Stomach (tissue), 8 donors: ENCODE measurements at regions not wholly inside any gene's neighbourhood (a gene's known extent, or its start where the extent isn't known, plus 50 kb on each side); places are given as distances from the start of the nearest gene placed in this dataset.

Source experiments
- DNase-seq, 2 donors: peaks; one replicate each; pipeline versions ENCODE4 v3.0.0 to v3.0.0-alpha.2; 2013 to 2019
- H3K27ac ChIP-seq, 5 donors: fragments of 200-600 bp in 4 of 5; sonication (generic) in 4 of 5; one replicate each; pipeline ENCODE4 v1.5.1; 2013 to 2019; ENCODE audit warnings: mild to moderate bottlenecking in 1 of 5, moderate library complexity in 1 of 5
- H3K27me3 ChIP-seq, 3 donors: fragments of 200-600 bp; sonication (generic); one replicate each; pipeline ENCODE4 v1.5.1; 2017 to 2019; ENCODE audit warnings: mixed run types in 1 of 3
- H3K36me3 ChIP-seq, 4 donors: fragments of 200-600 bp; sonication (generic); 1 replicate in 3 of 4; 2 replicates in 1 of 4; pipeline ENCODE4 v1.5.1; 2016 to 2019
- H3K4me1 ChIP-seq, 4 donors: fragments of 200-600 bp; sonication (generic); one replicate each; pipeline ENCODE4 v1.5.1; 2016 to 2019
- H3K4me3 ChIP-seq, 4 donors: fragments of 200-600 bp; sonication (generic) in 3 of 4; one replicate each; pipeline ENCODE4 v1.5.1; 2016 to 2019; ENCODE audit warnings: mild to moderate bottlenecking in 1 of 4
- H3K9me3 ChIP-seq, 4 donors: fragments of 200-600 bp; sonication (generic); one replicate each; pipeline ENCODE4 v1.5.1; 2016 to 2019
- CTCF ChIP-seq, 7 experiments: fragments of 450-650 bp in 4 of 7; fragments of 200-600 bp in 3 of 7; sonication (generic) in 3 of 7; IDR thresholded peaks; one replicate each; pipeline ENCODE4 v1.5.1; 2016 to 2019; ENCODE audit warnings: antibody characterized with exemption in 7 of 7, control low read depth in 2 of 7, mild to moderate bottlenecking in 1 of 7
- EP300 ChIP-seq: sonication (generic); formaldehyde crosslinking; IDR thresholded peaks from one replicate; pipeline ENCODE4 v1.6.1; 2017; ENCODE audit warnings: antibody characterized with exemption
- POLR2A ChIP-seq, 4 donors: fragments of 450-650 bp; IDR thresholded peaks; one replicate each; pipeline ENCODE4 v1.6.1; 2016; ENCODE audit warnings: antibody characterized with exemption in 4 of 4, control low read depth in 2 of 4, mild to moderate bottlenecking in 1 of 4, moderate library complexity in 1 of 4
- POLR2AphosphoS5 ChIP-seq, 3 donors: sonication (generic); formaldehyde crosslinking; IDR thresholded peaks; one replicate each; pipeline ENCODE4 v1.6.1; 2016; ENCODE audit warnings: antibody characterized with exemption in 3 of 3
- WGBS, 5 donors: extraction: QIAGEN DNeasy Blood & Tissue Kit in 3 of 5; methylation state at CpG; one replicate each; pipeline versions ENCODE4 v1.1.5 to v1.1.7; 2013 to 2018; 5-methylcytosine and 5-hydroxymethylcytosine counted together
- intact Hi-C: fragments of 100-400 bp; cut with DNase I; formaldehyde crosslinking; loops from one replicate; pipeline ENCODE4 v1.15.1; 2023; ENCODE audit warnings: low total_unique reads
- donor health status: healthy with polysubstance abuse.
- donor health status: Bipolar disorder and iron deficiency.
- donor health status: healthy.

- Histone ChIP-seq H3K4me3 (no peak overlapping the region), H3K27me3 (no peaks in the 10 kb centered on the region), H3K27ac (no peak overlapping the region), H3K9me3 (peaks cover 0 to 10% (median 5%) of the 10 kb centered on the region in 4 donors), H3K4me1 (no peaks in the 10 kb centered on the region), H3K36me3 (no peaks in the 10 kb centered on the region)
- intact Hi-C loops = no loop called here
- DNase-seq = no peak
- TF ChIP-seq EP300 (no peak), POLR2AphosphoS5 (IDR thresholded peaks at IDR 0.05) (no peak), CTCF (IDR thresholded peaks at IDR 0.05) (no peak), POLR2A (IDR thresholded peaks at IDR 0.05) (no peak)
- 43 to 58% (median 46%) methylated on average over 2 of the region's 2 CpGs for WGBS, 5 donors
These were observed 1563.4 kb downstream of the C4orf33 start for GRCh38 chr4:130659320-130659719.

- no peak for DNase-seq
- H3K36me3 ChIP-seq = no peaks in the 10 kb centered on the region
- H3K27me3 ChIP-seq = no peaks in the 10 kb centered on the region
- no peaks in the 10 kb centered on the region for H3K9me3 ChIP-seq
- no peak for TF ChIP-seq POLR2AphosphoS5 (IDR thresholded peaks at IDR 0.05)
- no peak for TF ChIP-seq EP300
- no peak for TF ChIP-seq POLR2A (IDR thresholded peaks at IDR 0.05)
- TF ChIP-seq CTCF (IDR thresholded peaks at IDR 0.05) = no peak
- no peak overlapping the region for H3K27ac ChIP-seq
- H3K4me1 ChIP-seq = no peaks in the 10 kb centered on the region
- 57 to 69% (median 62%) methylated on average over 3 of the region's 3 CpGs for WGBS, 5 donors
- intact Hi-C loops = no loop called here
- no peak overlapping the region for H3K4me3 ChIP-seq
These were observed 1572.9 kb downstream of the C4orf33 start for GRCh38 chr4:130668859-130669258.

- WGBS, 5 donors = 45 to 58% (median 52%) methylated on average over 2 of the region's 2 CpGs
- Histone ChIP-seq H3K9me3 (no peaks in the 10 kb centered on the region), H3K27ac (no peak overlapping the region), H3K4me3 (no peak overlapping the region), H3K4me1 (no peaks in the 10 kb centered on the region), H3K36me3 (no peaks in the 10 kb centered on the region), H3K27me3 (no peaks in the 10 kb centered on the region)
- TF ChIP-seq CTCF (IDR thresholded peaks at IDR 0.05) (no peak), POLR2A (IDR thresholded peaks at IDR 0.05) (no peak), POLR2AphosphoS5 (IDR thresholded peaks at IDR 0.05) (no peak), EP300 (no peak)
- intact Hi-C loops = no loop called here
- no peak for DNase-seq
These were observed 1579.3 kb downstream of the C4orf33 start for GRCh38 chr4:130675266-130675665.

- no peak for TF ChIP-seq POLR2A (IDR thresholded peaks at IDR 0.05)
- TF ChIP-seq EP300 = no peak
- no peak for TF ChIP-seq CTCF (IDR thresholded peaks at IDR 0.05)
- TF ChIP-seq POLR2AphosphoS5 (IDR thresholded peaks at IDR 0.05) = no peak
- DNase-seq = no peak
- H3K27me3 ChIP-seq = no peaks in the 10 kb centered on the region
- no peak overlapping the region for H3K4me3 ChIP-seq
- no peaks in the 10 kb centered on the region for H3K4me1 ChIP-seq
- H3K27ac ChIP-seq = no peak overlapping the region
- no peaks in the 10 kb centered on the region for H3K36me3 ChIP-seq
- H3K9me3 ChIP-seq = no peaks in the 10 kb centered on the region
- intact Hi-C loops = no loop called here
These were observed 1593.2 kb downstream of the C4orf33 start for GRCh38 chr4:130689181-130689580.

- no peaks in the 10 kb centered on the region for H3K36me3 ChIP-seq
- TF ChIP-seq POLR2A (IDR thresholded peaks at IDR 0.05) = no peak
- no peak for TF ChIP-seq POLR2AphosphoS5 (IDR thresholded peaks at IDR 0.05)
- TF ChIP-seq CTCF (IDR thresholded peaks at IDR 0.05) = no peak
- TF ChIP-seq EP300 = no peak
- no peaks in the 10 kb centered on the region for H3K4me1 ChIP-seq
- no peak overlapping the region for H3K4me3 ChIP-seq
- H3K27ac ChIP-seq = no peak overlapping the region
- intact Hi-C loops = no loop called here
- no peaks in the 10 kb centered on the region for H3K27me3 ChIP-seq
- H3K9me3 ChIP-seq = no peaks in the 10 kb centered on the region
- no peak for DNase-seq
- WGBS, 5 donors = 74 to 86% (median 81%) methylated on average over 2 of the region's 2 CpGs
These were observed 1602.3 kb downstream of the C4orf33 start for GRCh38 chr4:130698251-130698650.
